ENCODE measurements at regions not wholly inside any gene's neighbourhood (a gene's known extent, or its start where the extent isn't known, plus 50 kb on each side); places are given as distances from the start of the nearest gene placed in this dataset.

- DNase-seq = no peak
Measured at GRCh38 chr10:44089671-44090070, 295.2 kb downstream of the CXCL12 start.

- DNase-seq = no peak
Measured at GRCh38 chr10:44087403-44087802, 297.5 kb downstream of the CXCL12 start.

GRCh38 chr10:44083719-44084400 is 301.0 kb downstream of the CXCL12 start:
- no peak for DNase-seq

- no peak for DNase-seq
Measured at GRCh38 chr10:44071479-44071878, 313.4 kb downstream of the CXCL12 start.

- peak in 5 of 14 donors; percentile 9 to 45 (median 29) for DNase-seq
Measured at GRCh38 chr10:44070282-44070681, 314.6 kb downstream of the CXCL12 start.

GRCh38 chr10:44069573-44069972 is 315.3 kb downstream of the CXCL12 start:
- DNase-seq = no peak

- DNase-seq = no peak
Measured at GRCh38 chr10:44068716-44069482, 316.0 kb downstream of the CXCL12 start.

- no peak for DNase-seq
Measured at GRCh38 chr10:44067432-44067831, 317.5 kb downstream of the CXCL12 start.

GRCh38 chr10:44066527-44067255 is 318.2 kb downstream of the CXCL12 start:
- no peak for DNase-seq

- no peak for DNase-seq
Measured at GRCh38 chr10:44065788-44066526, 318.9 kb downstream of the CXCL12 start.

GRCh38 chr10:44064987-44065787 is 319.7 kb downstream of the CXCL12 start:
- DNase-seq = no peak

GRCh38 chr10:44064317-44064716 is 320.6 kb downstream of the CXCL12 start:
- DNase-seq = no peak

- DNase-seq = no peak
Measured at GRCh38 chr10:44063686-44064085, 321.2 kb downstream of the CXCL12 start.

GRCh38 chr10:44060719-44061118 is 324.2 kb downstream of the CXCL12 start:
- DNase-seq = no peak

GRCh38 chr10:44060221-44060620 is 324.7 kb downstream of the CXCL12 start:
- DNase-seq = no peak

GRCh38 chr10:44058259-44058658 is 326.6 kb downstream of the CXCL12 start:
- no peak for DNase-seq

- DNase-seq = no peak
Measured at GRCh38 chr10:44056967-44057805, 327.7 kb downstream of the CXCL12 start.

- no peak for DNase-seq
Measured at GRCh38 chr10:44056206-44056605, 328.7 kb downstream of the CXCL12 start.

GRCh38 chr10:44054046-44054445 is 330.9 kb downstream of the CXCL12 start:
- DNase-seq = no peak

- no peak for DNase-seq
Measured at GRCh38 chr10:44053391-44053790, 331.5 kb downstream of the CXCL12 start.
